Panc1 (cell line): ENCODE measurements at regions not wholly inside any gene's neighbourhood (a gene's known extent, or its start where the extent isn't known, plus 50 kb on each side); places are given as distances from the start of the nearest gene placed in this dataset.

ENCODE experiments used
- POLR2AphosphoS5 ChIP-seq: IDR thresholded peaks from 2 replicates; pipeline ENCODE4 v1.6.1; 2012; ENCODE audit warnings: mild to moderate bottlenecking, low read depth, low read length, moderate library complexity
- TF ChIP-seq, protein P1 (sequence below): fragments of 450-650 bp; IDR thresholded peaks from 2 replicates; pipeline ENCODE4 v1.5.1; 2017; ENCODE audit warnings: mild to moderate bottlenecking
- TF ChIP-seq, protein P2 (sequence below), 2 experiments: IDR thresholded peaks; 2 replicates each; pipeline ENCODE4 v1.6.1; 2011 to 2012; ENCODE audit warnings: low read depth in 2 of 2, control low read depth in 1 of 2, low read length in 1 of 2, mild to moderate bottlenecking in 1 of 2, moderate library complexity in 1 of 2; ENCODE audit not compliant: insufficient read depth in 1 of 2

DNA sequence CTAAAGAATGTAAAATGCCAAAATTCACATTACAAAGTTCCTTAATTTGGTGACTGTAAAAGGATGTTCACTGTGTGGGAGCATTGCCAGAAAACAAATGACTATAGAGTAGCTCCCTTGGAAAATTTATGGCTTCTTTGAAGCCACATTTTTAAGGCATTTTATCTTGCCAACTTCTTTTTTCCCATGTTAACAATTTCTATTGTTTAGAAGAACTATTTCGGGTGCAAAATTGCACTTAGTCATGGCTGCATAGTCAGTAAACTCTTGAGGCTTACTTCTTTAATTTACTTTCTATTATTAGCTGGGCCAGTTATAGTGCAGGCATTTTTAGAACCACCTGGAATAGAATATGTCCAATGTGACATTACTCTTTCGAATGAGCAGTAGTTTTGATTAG lies 515.3 kb downstream of the JRKL start:
- TF ChIP-seq, protein P1, sequence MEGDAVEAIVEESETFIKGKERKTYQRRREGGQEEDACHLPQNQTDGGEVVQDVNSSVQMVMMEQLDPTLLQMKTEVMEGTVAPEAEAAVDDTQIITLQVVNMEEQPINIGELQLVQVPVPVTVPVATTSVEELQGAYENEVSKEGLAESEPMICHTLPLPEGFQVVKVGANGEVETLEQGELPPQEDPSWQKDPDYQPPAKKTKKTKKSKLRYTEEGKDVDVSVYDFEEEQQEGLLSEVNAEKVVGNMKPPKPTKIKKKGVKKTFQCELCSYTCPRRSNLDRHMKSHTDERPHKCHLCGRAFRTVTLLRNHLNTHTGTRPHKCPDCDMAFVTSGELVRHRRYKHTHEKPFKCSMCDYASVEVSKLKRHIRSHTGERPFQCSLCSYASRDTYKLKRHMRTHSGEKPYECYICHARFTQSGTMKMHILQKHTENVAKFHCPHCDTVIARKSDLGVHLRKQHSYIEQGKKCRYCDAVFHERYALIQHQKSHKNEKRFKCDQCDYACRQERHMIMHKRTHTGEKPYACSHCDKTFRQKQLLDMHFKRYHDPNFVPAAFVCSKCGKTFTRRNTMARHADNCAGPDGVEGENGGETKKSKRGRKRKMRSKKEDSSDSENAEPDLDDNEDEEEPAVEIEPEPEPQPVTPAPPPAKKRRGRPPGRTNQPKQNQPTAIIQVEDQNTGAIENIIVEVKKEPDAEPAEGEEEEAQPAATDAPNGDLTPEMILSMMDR = no peak
- TF ChIP-seq POLR2AphosphoS5 = no peak
- TF ChIP-seq, protein P2, sequence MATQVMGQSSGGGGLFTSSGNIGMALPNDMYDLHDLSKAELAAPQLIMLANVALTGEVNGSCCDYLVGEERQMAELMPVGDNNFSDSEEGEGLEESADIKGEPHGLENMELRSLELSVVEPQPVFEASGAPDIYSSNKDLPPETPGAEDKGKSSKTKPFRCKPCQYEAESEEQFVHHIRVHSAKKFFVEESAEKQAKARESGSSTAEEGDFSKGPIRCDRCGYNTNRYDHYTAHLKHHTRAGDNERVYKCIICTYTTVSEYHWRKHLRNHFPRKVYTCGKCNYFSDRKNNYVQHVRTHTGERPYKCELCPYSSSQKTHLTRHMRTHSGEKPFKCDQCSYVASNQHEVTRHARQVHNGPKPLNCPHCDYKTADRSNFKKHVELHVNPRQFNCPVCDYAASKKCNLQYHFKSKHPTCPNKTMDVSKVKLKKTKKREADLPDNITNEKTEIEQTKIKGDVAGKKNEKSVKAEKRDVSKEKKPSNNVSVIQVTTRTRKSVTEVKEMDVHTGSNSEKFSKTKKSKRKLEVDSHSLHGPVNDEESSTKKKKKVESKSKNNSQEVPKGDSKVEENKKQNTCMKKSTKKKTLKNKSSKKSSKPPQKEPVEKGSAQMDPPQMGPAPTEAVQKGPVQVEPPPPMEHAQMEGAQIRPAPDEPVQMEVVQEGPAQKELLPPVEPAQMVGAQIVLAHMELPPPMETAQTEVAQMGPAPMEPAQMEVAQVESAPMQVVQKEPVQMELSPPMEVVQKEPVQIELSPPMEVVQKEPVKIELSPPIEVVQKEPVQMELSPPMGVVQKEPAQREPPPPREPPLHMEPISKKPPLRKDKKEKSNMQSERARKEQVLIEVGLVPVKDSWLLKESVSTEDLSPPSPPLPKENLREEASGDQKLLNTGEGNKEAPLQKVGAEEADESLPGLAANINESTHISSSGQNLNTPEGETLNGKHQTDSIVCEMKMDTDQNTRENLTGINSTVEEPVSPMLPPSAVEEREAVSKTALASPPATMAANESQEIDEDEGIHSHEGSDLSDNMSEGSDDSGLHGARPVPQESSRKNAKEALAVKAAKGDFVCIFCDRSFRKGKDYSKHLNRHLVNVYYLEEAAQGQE (IDR thresholded peaks at IDR 0.05; ENCODE audit: insufficient read depth in 1 of 2, low read depth in 2 of 2, low read length in 1 of 2) = no peak
